ENCODE measurements at regions not wholly inside any gene's neighbourhood (a gene's known extent, or its start where the extent isn't known, plus 50 kb on each side); places are given as distances from the start of the nearest gene placed in this dataset.

- H3K27me3 Mint-ChIP-seq: no peaks in the 10 kb centered on the region
- H3K4me3 Mint-ChIP-seq: no peak overlapping the region
- no peaks in the 10 kb centered on the region for H3K36me3 Mint-ChIP-seq (ENCODE audit: low read depth)
- peaks cover 6% of the 10 kb centered on the region for H3K9me3 Mint-ChIP-seq
- no peaks in the 10 kb centered on the region for H3K4me1 Mint-ChIP-seq (ENCODE audit: low read depth)
- no peak overlapping the region for H3K27ac Mint-ChIP-seq
These were observed 338.9 kb upstream of the CADM1 start for GRCh38 chr11:115843111-115843510.

DNA sequence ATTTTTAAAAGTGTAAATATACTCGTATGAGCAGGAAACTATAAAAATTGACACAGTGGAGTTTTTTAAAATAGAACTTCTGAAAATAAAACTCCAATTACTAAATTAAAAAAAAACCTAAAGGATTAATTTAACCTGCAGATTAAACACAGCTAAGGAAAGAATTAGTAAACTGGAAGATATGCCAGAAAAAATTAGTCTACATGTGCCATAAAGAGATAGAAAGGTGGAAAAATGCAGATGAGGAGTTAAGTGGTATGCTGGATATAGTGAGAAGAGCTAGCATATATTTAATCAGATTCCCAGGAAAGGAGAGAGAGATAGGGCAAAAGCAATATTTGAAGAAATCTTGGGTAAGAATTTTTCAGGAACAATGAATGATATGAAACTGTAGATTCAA, 315.8 kb upstream of the CADM1 start:
- no peaks in the 10 kb centered on the region for H3K4me1 Mint-ChIP-seq (ENCODE audit: low read depth)
- H3K4me3 Mint-ChIP-seq: no peak overlapping the region

GRCh38 chr11:115819014-115819413, 314.8 kb upstream of the CADM1 start:
- Mint-ChIP-seq H3K4me1 (ENCODE audit: low read depth) (no peaks in the 10 kb centered on the region), H3K27me3 (no peaks in the 10 kb centered on the region), H3K36me3 (ENCODE audit: low read depth) (no peaks in the 10 kb centered on the region), H3K27ac (no peak overlapping the region), H3K9me3 (peaks cover 12% of the 10 kb centered on the region), H3K4me3 (no peak overlapping the region)

More for the DNA sequence above, 315.8 kb upstream of the CADM1 start:
- Mint-ChIP-seq H3K27me3 (no peaks in the 10 kb centered on the region), H3K27ac (no peak overlapping the region), H3K9me3 (peaks cover 12% of the 10 kb centered on the region), H3K36me3 (ENCODE audit: low read depth) (no peaks in the 10 kb centered on the region)

DNA sequence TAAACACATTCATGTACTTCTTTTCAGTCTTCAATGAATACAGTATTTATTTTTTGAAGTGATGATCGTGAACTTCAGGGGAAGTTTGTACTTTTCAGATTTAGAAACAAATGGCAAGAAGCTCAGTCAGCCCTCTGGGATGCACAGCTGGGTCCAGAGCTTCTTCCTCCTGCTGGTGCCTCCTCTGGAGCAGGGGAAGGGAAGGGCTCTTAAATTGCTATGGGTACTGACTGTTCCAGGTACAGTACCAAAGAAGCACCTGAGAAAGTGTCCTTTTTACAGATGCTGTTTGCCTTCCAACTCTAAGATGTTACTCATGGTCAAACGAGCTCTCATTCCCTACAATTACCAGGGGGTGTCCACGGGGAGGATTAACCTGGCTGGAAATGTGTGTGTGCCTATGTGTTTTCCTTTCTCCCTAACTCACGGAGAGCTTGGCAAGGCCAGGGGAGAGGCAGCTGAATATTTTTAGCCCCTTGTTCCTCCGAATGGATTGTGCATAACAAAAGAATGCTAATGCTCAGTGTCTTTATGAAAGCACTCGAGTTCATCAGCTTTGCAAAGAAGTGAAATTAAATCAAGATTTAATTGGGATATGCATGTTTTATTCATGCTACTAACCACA, 313.7 kb upstream of the CADM1 start:
- Mint-ChIP-seq H3K36me3 (ENCODE audit: low read depth) (no peaks in the 10 kb centered on the region), H3K4me3 (no peak overlapping the region)

GRCh38 chr11:115808351-115808940, 304.2 kb upstream of the CADM1 start:
- no peaks in the 10 kb centered on the region for H3K27me3 Mint-ChIP-seq
- H3K36me3 Mint-ChIP-seq (ENCODE audit: low read depth): no peaks in the 10 kb centered on the region
- no peaks in the 10 kb centered on the region for H3K4me1 Mint-ChIP-seq (ENCODE audit: low read depth)
- H3K27ac Mint-ChIP-seq: no peak overlapping the region
- H3K9me3 Mint-ChIP-seq: peaks cover 24% of the 10 kb centered on the region
- H3K4me3 Mint-ChIP-seq: no peak overlapping the region

More for the DNA sequence above, 313.7 kb upstream of the CADM1 start:
- no peaks in the 10 kb centered on the region for H3K4me1 Mint-ChIP-seq (ENCODE audit: low read depth)
- no peaks in the 10 kb centered on the region for H3K27me3 Mint-ChIP-seq
- H3K27ac Mint-ChIP-seq: no peak overlapping the region
- peaks cover 17% of the 10 kb centered on the region for H3K9me3 Mint-ChIP-seq

DNA sequence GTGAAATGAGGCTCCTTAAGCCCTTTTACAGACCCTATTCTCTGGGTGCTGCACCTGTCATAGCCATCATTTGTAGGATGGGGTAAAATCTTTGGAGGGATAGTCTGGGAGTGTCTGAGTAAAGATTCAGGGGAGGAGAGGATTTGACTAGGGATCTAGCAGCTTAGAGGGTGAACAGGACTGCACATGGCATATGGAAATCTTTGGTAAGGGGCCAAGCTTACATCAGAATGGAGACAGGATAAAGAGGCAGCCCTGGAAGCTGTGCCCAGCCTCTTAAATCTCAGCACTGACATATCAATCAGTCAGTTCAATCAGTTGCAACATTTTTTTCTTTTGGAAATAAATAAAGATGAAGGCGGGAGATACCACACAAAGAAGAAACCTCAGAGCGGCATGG, 301.8 kb upstream of the CADM1 start:
- H3K27me3 Mint-ChIP-seq: no peaks in the 10 kb centered on the region
- no peaks in the 10 kb centered on the region for H3K36me3 Mint-ChIP-seq (ENCODE audit: low read depth)
- no peaks in the 10 kb centered on the region for H3K4me1 Mint-ChIP-seq (ENCODE audit: low read depth)
- H3K4me3 Mint-ChIP-seq: no peak overlapping the region
- no peak overlapping the region for H3K27ac Mint-ChIP-seq
- peaks cover 18% of the 10 kb centered on the region for H3K9me3 Mint-ChIP-seq

DNA sequence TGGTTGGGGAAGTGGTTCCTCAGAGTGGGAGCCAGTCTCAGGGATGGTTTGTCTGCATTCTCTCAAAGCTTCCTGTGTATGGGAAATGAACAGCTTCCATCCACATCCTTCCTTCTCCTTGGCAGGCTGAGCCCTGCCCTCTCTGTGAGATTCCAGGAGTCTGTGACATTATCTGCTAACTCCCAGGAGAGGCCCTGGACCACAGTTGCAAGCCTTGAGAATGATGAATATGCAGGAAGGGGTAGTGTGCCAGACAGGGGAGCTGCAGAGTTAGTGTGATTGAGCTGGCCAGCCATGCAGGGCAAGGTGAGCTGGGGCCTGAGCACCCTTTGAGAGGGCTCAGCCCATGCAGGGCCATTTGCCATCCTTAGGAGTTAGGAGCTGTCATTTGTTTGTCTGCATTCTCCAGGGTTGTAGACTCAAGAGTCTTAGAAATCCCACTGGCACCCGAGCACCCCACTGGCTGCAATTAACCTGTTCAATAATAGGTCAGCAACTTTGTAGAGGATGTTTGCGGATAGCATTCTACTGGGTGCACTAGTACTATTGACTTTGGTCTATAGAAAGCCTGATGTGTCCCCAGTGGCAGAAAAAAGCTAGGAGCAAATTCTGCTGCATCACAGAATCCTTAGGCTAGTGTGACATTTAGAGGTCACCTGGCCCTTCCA, 299.0 kb upstream of the CADM1 start:
- Mint-ChIP-seq H3K27ac (no peak overlapping the region), H3K36me3 (ENCODE audit: low read depth) (no peaks in the 10 kb centered on the region), H3K9me3 (peaks cover 5% of the 10 kb centered on the region), H3K4me1 (ENCODE audit: low read depth) (no peaks in the 10 kb centered on the region), H3K4me3 (no peak overlapping the region), H3K27me3 (no peaks in the 10 kb centered on the region)

DNA sequence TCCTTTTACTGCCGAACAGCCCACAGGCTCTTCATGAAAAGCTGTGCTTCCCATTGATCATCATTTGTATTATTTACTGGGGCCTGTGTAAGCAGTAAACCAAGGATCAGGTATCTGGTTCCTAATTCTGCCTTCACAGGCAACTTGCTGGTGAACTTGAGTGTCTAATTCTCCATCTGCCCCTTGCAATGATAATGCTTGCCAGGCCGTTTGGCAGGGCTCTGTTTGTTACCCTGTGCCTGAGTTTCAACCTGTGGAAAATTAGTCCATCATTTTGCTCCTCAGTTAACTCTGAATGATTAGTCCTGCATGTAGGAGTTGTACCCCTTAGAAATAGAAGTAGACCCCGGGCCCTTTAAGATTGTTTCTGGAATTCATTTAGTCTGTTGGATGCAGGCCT, 298.4 kb upstream of the CADM1 start:
- Mint-ChIP-seq H3K27me3 (no peaks in the 10 kb centered on the region), H3K36me3 (ENCODE audit: low read depth) (no peaks in the 10 kb centered on the region), H3K9me3 (peaks cover 4% of the 10 kb centered on the region), H3K4me1 (ENCODE audit: low read depth) (no peaks in the 10 kb centered on the region), H3K27ac (no peak overlapping the region), H3K4me3 (no peak overlapping the region)

GRCh38 chr11:115792903-115793302, 288.7 kb upstream of the CADM1 start:
- Mint-ChIP-seq H3K9me3 (no peaks in the 10 kb centered on the region), H3K27ac (no peak overlapping the region), H3K36me3 (ENCODE audit: low read depth) (no peaks in the 10 kb centered on the region), H3K4me3 (no peak overlapping the region), H3K4me1 (ENCODE audit: low read depth) (no peaks in the 10 kb centered on the region), H3K27me3 (peaks cover 3% of the 10 kb centered on the region)

- no peaks in the 10 kb centered on the region for H3K4me1 Mint-ChIP-seq (ENCODE audit: low read depth)
- H3K4me3 Mint-ChIP-seq: no peak overlapping the region
- H3K9me3 Mint-ChIP-seq: peaks cover 10% of the 10 kb centered on the region
- H3K27me3 Mint-ChIP-seq: no peaks in the 10 kb centered on the region
- H3K36me3 Mint-ChIP-seq (ENCODE audit: low read depth): no peaks in the 10 kb centered on the region
- H3K27ac Mint-ChIP-seq: no peak overlapping the region
These were observed 283.1 kb upstream of the CADM1 start for GRCh38 chr11:115787302-115787701.

GRCh38 chr11:115784796-115785521, 280.7 kb upstream of the CADM1 start:
- Mint-ChIP-seq H3K9me3 (peaks cover 10% of the 10 kb centered on the region), H3K4me3 (no peak overlapping the region), H3K27me3 (no peaks in the 10 kb centered on the region), H3K36me3 (ENCODE audit: low read depth) (no peaks in the 10 kb centered on the region), H3K4me1 (ENCODE audit: low read depth) (no peaks in the 10 kb centered on the region), H3K27ac (no peak overlapping the region)

GRCh38 chr11:115780646-115781362, 276.6 kb upstream of the CADM1 start:
- Mint-ChIP-seq H3K27ac (no peak overlapping the region), H3K4me3 (no peak overlapping the region), H3K36me3 (ENCODE audit: low read depth) (no peaks in the 10 kb centered on the region), H3K4me1 (ENCODE audit: low read depth) (no peaks in the 10 kb centered on the region), H3K9me3 (no peaks in the 10 kb centered on the region), H3K27me3 (no peaks in the 10 kb centered on the region)

GRCh38 chr11:115778928-115779650, 274.9 kb upstream of the CADM1 start:
- no peak overlapping the region for H3K4me3 Mint-ChIP-seq
- no peaks in the 10 kb centered on the region for H3K9me3 Mint-ChIP-seq
- H3K4me1 Mint-ChIP-seq (ENCODE audit: low read depth): no peaks in the 10 kb centered on the region
- H3K27ac Mint-ChIP-seq: no peak overlapping the region
- H3K36me3 Mint-ChIP-seq (ENCODE audit: low read depth): no peaks in the 10 kb centered on the region
- no peaks in the 10 kb centered on the region for H3K27me3 Mint-ChIP-seq

DNA sequence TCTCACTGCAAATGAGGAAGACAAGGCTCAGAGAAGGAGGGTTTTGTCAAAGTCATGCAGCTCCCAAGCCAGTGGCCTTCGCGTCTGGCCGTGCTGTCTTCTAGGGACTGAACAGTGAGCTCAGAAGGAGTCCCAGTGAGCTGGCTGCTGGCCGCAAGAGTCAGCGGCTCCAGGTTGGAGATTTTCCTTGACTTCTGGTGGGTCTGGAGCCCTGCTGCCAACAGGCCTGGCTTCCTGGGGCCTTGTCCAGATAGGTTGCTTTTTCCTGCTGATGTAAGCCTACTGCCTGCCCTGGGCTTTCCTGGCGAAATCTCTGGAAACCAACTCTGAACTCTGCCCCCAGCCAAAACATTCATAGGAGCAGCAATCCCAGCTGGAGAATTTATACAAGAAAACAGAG, 272.7 kb upstream of the CADM1 start:
- Mint-ChIP-seq H3K36me3 (ENCODE audit: low read depth) (no peaks in the 10 kb centered on the region), H3K9me3 (no peaks in the 10 kb centered on the region), H3K4me3 (no peak overlapping the region), H3K27me3 (peaks cover 4% of the 10 kb centered on the region), H3K4me1 (ENCODE audit: low read depth) (no peaks in the 10 kb centered on the region), H3K27ac (no peak overlapping the region)

Data from stimulated activated naive CD8-positive, alpha-beta T cell treated with anti-CD3 and anti-CD28 coated beads, Interleukin-15, Interleukin-2, amounts not matched to agents 100 ng/mL and 50 ng/mL, for 24 hours (primary cell).